ENCODE measurements at regions not wholly inside any gene's neighbourhood (a gene's known extent, or its start where the extent isn't known, plus 50 kb on each side); places are given as distances from the start of the nearest gene placed in this dataset.
"Not testable (repeated sequence)": the region's sequence is repeated elsewhere in the genome, so short reads cannot be mapped to it uniquely, and the experiment has no call there.

DNA sequence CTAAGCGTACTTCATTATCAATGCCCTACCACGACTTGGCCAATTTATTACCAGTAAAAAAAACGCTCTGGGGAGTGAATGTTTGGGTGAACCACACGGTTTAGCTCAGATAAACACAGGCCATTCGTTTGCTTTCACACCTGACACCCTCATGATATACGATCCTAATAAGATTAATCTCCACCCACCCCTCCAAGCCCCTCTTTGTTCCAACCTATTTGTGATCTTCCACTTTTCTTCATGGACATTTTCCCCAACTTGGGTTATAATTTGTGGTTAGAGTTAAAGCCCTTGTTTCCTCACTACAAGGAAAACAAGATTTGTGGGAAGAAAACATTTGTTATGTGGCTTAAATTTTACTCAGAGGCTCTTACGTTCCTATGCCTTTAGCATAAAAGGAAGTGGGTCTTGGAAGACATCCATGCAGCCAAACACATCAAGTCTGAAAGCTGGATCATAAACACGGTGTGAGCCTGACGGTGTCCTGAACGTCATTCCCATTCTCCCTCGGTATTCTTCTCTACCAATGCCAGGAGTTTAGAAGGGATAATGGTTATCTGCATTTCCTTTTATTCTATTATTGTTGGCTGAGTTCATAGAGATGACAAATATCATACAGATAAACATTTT is 518.9 kb downstream of the NR2F2 start:
- no peak for DNase-seq

DNA sequence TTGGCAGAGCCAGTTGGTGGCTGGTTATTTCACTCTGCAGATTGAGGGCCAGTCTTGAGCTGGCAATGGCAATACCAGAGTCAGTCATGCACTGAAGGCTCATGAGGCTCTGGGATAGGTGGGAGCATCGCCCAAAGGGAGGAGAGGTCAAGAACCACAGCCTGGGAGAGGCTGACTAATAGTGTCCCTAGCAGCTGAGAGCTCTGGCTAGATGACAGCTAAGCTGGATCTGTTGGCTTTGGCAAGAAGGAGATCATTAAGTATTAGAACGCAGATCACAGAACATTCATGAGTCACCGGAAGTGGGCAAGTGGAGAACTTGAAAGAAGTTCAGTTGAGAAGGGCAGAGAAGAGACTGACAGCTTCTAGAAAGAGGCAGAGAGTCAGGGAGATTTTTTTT is 521.1 kb downstream of the NR2F2 start:
- DNase-seq: no peak

GRCh38 chr15:96858694-96859093 is 528.2 kb downstream of the NR2F2 start:
- no peak for DNase-seq

- no peak for DNase-seq
Observed at GRCh38 chr15:96860741-96861140, 530.2 kb downstream of the NR2F2 start.

DNA sequence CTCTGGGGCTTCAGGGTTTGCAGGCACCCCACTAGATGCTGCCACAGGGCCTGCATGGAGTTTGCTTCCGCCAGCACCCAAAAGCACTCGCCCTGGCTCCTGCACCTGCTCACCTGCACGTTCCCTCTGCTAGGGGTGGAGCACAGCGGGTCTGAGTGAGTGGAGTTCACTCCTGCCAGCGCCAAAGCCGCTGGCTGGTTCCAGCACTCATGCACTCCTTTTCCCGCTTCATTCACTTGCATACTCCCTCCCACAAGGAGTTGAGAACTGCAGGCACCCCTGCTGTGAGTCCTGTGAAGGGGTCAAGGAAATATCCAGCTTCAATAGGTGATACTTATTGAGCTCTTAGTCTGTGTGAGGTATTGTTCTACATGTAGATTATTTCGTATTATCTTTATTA is 537.5 kb downstream of the NR2F2 start:
- DNase-seq: no peak

- DNase-seq: no peak
Observed at GRCh38 chr15:96869122-96869521, 538.6 kb downstream of the NR2F2 start.

GRCh38 chr15:96869790-96870189 is 539.3 kb downstream of the NR2F2 start:
- no peak for DNase-seq

DNA sequence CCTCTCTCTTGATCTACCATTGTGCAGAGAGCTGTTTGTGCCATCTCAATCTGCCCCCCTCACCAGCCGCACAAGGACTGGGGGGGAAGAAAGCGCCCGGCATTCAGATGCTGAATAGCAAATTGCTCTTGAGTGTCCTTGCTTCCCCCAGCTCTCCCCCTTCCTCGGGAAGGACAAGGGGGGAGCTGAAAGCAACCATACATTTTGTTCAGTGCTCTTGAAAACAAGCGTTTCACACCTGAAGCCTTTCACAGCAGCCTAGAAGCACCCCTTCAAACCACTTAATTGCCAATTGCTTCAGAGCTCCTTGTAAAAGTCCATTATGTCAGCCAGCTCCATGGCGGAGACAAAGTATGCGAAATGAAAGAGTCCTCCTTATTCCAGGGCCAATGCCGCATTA is 540.1 kb downstream of the NR2F2 start:
- DNase-seq: peak; percentile 71

DNA sequence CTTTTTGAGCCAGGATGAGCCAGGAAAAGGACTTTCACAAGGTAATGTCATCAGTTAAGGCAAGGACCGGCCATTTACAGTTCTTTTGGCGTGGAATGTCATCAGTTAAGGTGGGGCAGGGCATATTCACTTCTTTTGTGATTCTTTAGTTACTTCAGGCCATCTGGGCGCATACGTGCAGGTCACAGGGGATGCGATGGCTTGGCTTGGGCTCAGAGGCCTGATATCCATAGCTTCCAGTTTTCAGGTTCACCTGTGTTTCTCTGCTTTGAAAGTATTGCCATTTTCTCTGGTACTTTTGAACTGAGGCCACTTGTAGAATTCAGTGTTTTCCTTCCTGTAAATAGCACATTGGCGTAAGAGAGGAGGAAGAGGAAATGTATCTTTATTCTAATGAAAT is 546.9 kb downstream of the NR2F2 start:
- not testable (repeated sequence) for DNase-seq

DNA sequence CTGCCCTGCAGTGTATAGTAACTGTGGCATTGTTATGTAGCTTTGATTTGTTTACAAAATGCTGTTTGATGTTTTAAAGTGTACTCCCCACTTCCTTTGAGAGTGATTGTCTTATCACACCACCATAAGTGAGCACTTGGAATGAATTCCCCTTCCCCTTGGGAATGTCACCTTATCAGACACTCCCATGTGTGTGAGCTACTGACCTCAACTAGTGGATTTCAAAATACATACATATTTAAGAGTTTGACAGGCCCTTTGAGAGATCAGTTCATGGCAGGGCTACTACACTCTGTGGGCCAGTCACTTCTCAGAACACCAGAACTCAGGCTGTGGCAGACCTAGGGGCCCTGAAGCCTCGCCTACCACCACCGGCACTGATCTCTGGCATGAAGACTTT is 547.6 kb downstream of the NR2F2 start:
- no peak for DNase-seq

GRCh38 chr15:96882121-96882772 is 551.7 kb downstream of the NR2F2 start:
- DNase-seq: no peak

- no peak for DNase-seq
Observed at GRCh38 chr15:96887730-96888129, 557.2 kb downstream of the NR2F2 start.

DNA sequence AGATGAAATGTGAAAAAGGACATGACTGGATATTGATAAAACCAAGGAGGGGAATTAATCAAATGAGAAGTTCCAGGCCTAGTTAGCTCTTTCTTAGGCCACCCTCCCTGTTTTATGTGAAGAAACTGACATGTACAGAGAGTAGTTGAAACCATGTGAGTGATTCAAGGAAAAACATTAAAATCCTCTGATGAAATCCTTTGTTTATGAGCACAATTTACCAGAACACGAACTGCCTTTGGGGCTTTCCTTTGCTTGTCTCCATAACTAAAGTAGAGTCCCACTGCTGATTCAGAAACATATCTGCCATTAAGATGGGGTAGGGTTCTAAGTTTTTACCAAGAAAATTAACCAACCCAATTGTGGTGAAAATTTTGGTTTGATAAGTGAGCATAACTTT is 558.3 kb downstream of the NR2F2 start:
- DNase-seq: no peak

- no peak for DNase-seq
Observed at GRCh38 chr15:96889734-96890480, 559.4 kb downstream of the NR2F2 start.

DNA sequence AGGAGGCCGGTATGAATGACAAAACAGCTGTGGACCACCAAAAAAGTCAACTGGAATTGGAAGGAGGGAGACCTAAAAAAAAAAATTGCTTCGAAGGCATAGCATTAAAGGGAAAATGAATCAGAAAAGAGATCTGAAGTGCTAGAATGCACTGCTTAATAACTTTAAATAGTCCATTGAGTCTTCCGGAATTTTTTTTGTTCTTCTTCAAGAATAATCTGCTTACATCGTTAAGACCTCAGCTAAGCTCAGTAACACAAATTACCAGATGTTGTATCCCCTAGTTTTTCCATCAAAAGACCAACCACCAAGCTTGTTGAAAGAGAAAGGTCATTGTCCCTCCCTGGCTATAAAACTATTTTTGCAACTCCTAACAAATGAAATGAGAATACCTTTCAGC is 560.5 kb downstream of the NR2F2 start:
- no peak for DNase-seq

DNA sequence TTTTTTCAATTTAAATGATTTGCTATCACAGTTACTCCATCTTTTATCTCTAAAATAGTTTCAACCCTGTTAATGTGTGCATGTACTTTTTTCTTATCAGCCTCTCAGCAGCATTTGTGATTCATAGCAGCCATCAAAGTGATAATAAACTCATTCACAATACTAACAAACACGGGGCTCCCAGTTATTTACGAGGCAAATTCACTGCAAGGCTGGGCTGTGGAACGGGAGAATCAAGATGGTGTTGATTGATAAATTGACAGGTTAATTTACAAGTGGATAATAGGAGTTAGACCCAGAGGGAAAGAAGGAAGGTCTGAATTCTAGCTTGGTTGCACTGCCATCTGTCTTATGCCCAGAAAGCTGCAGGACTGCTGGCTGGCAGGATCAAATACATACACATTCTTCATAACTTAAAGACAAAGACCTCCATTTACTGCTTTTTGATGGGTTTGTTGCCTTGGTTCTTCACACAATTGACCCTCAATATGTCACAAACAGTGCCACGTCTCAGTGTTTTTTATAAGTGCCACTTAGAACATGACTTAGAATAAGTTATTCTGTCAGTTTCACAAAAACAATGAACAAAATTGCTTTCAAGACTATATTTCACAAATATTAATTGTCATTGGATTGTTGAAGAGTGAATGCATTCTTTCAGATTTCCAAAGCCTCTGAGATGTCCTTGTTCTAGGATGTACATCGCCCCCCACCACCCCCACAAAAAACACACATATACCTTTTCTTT is 562.8 kb downstream of the NR2F2 start:
- peak; percentile 4 for DNase-seq

GRCh38 chr15:96894659-96895058 is 564.2 kb downstream of the NR2F2 start:
- no peak for DNase-seq

- no peak for DNase-seq
Observed at GRCh38 chr15:96896766-96897165, 566.3 kb downstream of the NR2F2 start.

DNA sequence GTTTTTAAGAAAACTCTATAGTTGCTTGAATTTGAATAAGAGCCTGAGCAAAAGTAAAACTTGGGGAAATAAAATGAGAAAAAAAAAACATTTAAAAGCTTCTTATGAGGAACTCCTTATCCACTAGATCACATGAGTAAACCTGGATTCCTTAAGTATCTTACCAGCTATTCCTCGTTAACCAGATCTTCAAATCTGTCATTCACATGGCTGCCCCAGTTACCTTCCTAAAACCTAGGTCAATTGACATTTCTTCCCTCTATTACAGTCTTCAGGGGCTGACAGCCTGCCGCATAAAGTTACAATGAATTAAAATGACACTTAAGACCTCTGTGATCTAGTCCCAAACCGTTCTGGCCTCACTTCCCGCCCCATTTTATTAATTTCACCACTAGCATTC is 583.6 kb downstream of the NR2F2 start:
- no peak for DNase-seq

DNA sequence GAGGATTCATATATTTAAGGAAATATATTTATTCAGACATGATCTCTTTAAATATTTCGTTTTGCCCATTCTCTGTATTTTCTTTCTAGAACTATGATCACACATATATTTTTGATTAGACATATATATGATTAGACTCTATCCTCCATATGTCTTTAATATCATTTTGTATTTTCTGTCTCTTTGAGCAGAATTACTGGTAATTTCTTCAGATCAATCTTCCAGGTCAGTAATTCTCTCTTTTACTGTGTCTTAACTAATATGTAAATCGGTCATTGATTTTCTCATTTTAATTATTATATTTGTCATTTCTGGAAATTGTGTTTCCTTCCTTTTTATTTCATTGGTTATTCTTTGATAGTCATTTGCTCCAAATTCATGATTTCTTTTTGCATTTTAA is 586.2 kb downstream of the NR2F2 start:
- DNase-seq: no peak

DNA sequence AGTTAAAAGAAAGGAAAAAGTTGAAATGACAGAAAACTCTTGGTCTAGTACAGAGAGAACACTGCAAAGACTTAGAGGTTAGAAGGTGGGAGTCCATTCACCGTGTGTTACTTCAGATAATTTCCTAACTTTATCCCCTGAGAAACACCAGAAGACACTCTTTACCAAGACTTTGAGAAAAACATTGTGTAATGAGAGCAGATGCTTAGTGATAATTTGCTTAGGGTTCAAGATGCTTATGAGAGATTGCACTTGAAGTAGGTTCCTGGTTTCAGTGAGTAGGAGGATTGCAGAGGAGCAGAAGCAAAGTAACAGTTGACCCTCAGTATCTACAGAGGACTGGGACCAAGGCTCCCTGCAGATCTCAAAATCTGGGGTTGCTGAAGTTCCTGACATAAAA is 594.1 kb downstream of the NR2F2 start:
- DNase-seq: no peak

DNA sequence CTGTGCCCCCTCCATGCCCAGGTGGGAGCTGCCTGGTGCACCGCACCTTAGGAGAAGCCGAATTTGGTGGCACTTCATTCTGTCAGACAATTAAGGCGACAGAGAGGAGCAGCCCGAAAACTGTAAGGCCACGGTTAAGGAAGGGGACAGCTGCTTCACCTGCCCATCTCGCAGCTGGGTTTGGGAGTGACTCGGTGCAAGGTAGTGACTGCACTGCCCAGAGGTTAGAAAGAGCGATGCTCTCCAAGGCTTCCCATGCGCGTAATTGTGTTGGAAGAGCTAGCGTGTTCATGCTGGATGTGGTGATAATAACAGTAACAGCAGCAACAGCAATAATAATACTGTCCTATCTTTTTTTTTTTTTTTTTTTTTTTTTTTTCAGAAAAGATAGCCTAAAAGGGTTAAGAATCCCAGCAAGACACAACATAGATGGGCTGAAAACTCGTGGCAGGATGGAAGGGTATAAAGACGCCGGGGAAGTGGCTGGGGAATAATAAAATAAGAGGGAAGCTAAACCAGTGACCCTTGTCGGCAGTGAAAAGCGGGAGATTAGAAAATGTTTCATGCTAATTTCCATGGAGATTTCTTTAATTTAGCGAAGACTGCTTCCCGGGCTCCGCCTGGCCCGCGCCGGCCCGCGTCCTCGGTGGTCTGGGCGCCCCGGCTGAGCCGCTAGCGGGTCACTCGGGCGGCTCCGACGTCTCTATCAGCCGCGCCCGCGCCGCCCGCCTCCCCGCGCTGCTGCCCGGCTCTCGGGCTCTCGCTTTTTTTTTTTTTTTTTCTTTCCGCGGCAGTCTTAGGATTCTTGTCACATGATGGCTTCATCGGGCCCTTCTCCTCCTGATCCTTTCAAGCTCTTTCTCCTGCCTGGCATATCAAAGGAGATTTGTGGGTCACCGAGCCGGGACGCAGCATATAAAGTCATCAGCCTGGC is 617.1 kb downstream of the NR2F2 start:
- DNase-seq: no peak
